ENCODE measurements at regions not wholly inside any gene's neighbourhood (a gene's known extent, or its start where the extent isn't known, plus 50 kb on each side); places are given as distances from the start of the nearest gene placed in this dataset.
"Not testable (repeated sequence)": the region's sequence is repeated elsewhere in the genome, so short reads cannot be mapped to it uniquely, and the experiment has no call there.

DNA sequence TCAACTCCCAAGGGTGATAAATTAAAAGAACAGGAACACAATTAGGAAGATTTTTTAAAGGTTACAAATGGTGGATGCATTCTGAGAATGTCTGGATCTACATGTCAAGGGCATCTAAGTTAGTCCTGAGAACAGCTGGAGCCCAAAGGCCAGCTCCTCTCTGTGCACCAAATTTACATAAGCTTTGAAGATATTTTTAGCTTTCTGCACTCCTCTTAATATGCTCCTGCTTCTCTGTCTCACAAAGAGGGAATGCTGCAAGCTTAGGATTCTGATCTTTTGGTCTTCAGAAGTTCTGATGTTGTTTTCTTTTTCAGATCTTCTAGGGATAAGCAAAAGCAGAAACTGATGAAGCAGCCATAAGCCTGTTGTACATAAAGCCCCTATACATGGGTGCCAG, 309.8 kb upstream of the NCAM1 start:
- DNase-seq (ENCODE audit: low read depth): no peak

GRCh38 chr11:112652786-112653390, 308.3 kb upstream of the NCAM1 start:
- no peak for DNase-seq (ENCODE audit: low read depth)

- DNase-seq (ENCODE audit: low read depth): peak; percentile 92
Observed at GRCh38 chr11:112655371-112655770, 305.8 kb upstream of the NCAM1 start.

DNA sequence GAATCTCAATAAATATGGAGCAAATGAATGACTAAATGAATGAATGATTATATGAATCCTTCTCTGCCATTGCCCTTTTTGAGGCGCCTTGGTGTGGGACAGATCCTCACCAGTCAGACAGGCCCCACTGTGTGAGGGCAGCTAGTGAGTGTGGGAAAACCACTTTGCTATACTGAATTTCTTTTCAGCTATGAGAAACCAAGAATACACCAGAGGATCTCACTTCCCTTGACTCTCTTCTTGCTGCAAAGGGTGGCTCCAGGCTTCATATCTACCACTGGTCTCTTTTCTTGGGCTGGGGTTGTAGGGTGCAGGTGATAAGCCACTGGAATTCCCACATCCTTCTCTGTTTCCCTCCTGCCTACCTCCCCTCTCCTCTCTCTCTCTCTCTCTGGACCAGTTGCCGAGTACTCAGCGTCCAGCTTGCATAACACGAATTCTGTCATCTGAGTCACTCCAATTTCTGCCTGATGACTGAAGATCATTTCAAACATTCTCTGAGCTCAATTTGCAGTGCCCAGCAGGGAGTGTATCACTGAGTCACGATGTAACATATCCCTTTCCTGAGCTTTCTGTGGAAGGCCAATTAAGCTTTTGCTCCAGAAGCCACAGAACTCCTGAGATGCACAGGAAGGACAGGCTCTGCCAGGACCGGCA, 304.3 kb upstream of the NCAM1 start:
- peak; percentile 84 for DNase-seq (ENCODE audit: low read depth)

DNA sequence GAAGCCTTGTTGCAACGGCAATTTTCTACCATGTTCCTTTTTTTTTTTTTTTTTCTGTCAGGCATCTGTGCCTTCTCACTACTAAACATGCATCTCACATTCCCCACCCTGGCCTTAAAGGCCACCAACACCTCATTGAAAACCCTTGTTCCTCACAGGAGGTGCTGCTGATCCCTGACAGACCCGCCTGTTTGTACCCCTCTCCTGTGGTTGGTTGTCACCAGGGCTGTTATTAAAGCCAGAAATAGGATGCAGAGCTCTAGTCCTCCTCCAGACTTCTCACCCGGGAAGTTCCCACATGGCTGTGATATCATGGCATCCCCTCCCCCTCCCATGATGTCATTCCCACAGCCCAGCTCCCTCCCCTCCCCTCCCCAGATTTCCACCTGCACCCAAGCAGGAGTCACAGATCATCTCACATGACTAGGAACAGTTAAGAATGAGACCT, 302.8 kb upstream of the NCAM1 start:
- DNase-seq (ENCODE audit: low read depth): no peak

GRCh38 chr11:112661146-112661545, 300.1 kb upstream of the NCAM1 start:
- no peak for DNase-seq (ENCODE audit: low read depth)

- DNase-seq (ENCODE audit: low read depth): no peak
Observed at GRCh38 chr11:112661571-112661970, 299.6 kb upstream of the NCAM1 start.

- DNase-seq (ENCODE audit: low read depth): no peak
Observed at GRCh38 chr11:112662554-112662953, 298.7 kb upstream of the NCAM1 start.

DNA sequence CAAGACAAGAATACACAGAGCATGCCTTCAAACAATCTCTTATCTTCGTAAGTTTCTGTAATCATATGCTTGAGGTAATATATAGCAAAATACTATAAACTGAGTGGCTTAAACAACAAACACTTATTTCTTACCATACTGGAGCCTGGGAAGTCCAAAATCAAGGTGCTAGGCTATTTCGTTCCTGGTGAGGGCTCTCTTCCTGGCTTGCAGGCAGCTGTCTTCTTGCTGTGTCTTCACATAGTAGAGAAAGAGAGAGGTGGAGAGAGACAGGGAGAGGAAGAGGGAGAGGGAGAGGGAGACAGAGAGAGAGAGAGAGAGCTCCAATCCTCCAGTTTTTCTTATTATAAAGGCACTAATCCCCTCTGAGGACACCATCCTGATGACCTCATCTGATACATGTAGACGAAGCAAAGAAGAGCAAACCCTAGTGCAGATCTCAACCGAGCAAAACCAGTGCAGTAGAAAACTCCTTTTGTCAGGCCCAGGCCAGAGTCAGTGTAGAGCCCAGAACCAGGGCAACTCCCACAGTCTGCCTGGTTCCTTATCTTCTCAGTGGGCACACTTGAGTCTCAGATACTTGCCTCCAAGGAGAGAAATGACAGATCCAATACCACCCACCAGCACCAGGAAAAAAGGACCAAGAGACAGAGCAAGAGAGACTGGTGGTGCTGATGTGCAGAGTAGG, 297.1 kb upstream of the NCAM1 start:
- no peak for DNase-seq (ENCODE audit: low read depth)

DNA sequence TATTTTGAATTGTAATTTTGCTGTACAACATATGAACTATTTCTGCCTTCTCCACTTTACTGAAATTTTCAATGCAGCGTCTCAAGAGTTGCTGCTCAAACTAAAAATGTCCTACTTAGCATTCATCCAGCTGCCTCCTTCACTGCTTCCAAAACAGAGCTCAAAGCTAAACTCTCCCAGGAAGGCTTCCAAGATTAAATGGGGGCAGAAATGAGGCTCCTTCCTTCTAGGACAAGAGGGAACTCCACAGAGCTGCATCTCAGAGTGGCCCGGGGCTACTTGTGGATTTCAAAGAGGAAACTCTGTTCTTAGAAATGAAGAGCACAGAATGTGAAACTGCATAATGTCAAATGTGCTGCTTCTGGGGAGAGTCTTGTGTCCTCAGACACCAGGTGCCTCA, 295.9 kb upstream of the NCAM1 start:
- DNase-seq (ENCODE audit: low read depth): no peak

DNA sequence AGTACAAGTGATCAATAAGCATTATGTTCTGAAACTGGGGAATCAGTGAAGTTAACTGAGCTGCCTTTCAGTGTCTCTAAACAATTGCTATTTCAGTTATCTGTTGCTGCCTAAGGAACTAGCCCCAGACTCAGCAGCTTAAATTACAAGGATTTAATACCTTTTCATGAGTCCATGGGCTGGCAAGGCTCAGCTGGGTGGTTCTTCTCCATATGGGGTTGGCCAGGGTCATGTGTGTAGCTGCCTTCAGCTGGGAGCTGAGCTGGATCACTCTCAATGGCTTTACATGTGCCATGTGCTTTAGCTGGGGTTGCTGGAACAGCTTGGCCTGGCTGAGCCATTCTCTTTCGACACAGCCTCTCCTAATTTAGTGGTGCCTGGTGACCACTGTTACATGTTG, 295.0 kb upstream of the NCAM1 start:
- DNase-seq (ENCODE audit: low read depth): no peak

DNA sequence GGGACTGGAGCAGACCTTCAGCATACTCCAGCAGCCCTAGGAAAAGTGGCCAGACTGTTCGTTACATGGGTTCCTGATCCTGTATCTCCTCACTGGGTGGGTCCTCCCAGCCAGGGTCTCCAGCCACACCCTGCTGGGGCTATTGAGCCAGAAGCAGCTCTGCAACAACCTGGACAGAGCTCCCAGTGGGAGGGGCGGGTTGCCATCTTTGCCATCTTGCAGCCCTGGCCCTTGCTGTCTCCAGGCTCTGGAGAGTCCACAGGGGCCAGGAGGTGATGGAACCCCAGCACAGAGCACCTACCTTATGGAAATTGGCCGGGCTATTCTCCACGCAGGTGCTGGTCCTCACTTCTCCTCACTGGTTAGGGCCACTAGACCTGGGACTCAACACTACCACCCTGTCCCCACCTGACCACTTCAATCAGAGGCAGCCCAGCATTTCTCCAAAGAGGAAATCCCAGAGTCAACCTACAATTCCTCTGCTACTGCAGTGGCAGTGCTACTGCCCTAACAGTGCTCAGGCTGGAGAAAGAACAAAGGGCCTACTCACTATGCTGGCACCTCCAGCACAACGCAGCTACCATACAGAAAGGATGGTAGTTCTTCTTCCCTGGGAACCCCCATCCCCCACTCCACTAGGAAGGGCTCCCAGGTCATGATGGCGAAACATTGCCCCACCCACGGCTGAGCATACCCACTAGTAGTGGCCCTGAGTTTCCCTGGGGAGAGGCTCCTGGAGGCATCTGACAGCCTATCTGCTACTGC, 290.2 kb upstream of the NCAM1 start:
- no peak for DNase-seq (ENCODE audit: low read depth)

DNA sequence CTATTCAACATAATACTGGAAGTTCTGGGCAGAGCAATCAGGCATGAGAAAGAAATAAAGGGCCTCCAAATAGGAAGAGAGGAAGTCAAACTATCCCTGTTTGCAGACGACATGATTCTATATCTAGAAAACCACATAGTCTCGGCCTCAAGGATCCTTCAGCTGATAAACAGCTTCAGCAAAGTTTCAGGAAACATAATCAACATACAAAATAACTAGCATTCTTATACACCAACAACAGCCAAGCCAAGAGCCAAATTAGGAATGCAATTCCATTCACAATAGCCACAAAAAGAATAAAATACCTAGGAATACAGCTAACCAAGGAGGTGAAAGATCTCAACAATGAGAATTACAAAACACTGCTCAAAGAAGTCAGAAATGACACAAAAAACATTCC, 287.8 kb upstream of the NCAM1 start:
- not testable (repeated sequence) for DNase-seq (ENCODE audit: low read depth)

- no peak for DNase-seq (ENCODE audit: low read depth)
Observed at GRCh38 chr11:112685111-112685510, 276.1 kb upstream of the NCAM1 start.

- DNase-seq (ENCODE audit: low read depth): no peak
Observed at GRCh38 chr11:112689851-112690250, 271.4 kb upstream of the NCAM1 start.

GRCh38 chr11:112693781-112694180, 267.4 kb upstream of the NCAM1 start:
- DNase-seq (ENCODE audit: low read depth): no peak

DNA sequence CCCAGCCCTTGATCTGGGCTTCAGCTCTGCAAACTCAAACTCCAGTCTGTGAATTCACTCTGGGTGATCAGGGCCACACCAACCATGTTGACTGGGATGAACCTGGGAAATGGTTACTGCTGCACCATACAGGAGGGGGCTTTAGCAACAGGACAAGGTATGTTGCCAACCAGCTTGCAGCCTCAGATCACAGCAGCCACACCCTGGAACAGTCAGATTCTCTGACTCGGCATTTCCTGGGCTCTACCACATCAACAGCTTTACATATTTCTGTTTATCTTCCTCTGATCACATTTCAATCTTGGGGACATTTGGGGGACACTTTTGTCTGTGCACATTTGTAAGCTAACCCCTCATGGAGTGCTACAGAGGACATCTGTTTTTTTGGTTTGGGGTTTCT, 267.0 kb upstream of the NCAM1 start:
- no peak for DNase-seq (ENCODE audit: low read depth)

- no peak for DNase-seq (ENCODE audit: low read depth)
Observed at GRCh38 chr11:112694813-112695212, 266.4 kb upstream of the NCAM1 start.

DNA sequence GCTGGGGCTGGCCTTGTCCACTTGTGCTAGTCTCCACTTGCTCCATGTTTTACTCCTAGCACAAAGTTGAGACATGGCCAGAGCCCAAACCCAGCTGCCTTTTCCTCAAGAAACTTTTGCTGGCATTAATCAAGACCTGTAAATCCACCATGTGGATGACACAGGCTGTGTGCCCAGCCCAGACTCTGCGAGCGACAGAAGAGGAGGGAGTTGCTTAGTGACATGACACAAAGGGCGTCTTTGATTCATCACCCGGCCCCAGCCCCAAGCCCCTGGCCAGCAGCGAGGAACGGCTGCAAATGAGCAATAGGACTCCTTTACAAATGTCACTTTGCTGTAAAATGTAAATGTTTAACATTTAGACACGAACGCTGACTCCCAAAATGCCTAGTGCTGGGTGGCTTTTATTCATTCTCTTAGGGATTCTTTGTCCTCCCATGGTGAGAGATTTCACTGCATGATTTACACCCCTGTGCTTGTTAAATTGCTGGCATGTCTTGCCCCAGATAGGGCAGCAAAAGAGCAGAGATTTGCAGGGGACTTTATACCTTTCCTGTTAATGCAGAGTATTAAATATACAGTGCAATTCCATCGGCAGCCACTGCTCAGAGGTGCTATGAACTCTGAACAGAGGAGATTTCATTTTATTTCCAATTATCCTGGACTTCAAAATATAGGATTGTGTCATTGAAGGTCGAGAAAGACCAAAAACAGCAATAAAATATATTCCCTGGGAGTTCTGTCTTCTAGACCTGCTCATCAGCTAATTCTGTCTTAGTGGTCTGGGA, 263.6 kb upstream of the NCAM1 start:
- no peak for DNase-seq (ENCODE audit: low read depth)

DNA sequence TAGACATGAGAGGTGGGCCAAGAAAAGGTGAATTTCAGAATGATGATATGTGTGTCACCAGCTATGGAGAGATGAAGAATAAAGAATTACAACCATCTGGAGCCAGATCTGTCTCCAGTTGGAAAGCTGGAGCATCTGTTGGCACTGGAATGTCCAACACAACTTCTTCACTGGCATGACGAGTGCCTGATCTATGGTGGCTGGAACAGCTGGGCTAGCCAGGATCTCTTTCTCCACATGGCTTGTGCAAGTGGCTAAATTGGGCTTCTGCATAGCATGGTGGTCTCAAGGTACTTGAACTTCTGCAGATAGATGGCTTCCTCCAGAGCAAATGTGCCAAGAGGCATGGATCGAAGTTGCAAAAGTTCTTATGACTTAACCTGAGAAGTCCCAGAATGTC, 256.1 kb upstream of the NCAM1 start:
- no peak for DNase-seq (ENCODE audit: low read depth)

GRCh38 chr11:112706863-112707262, 254.4 kb upstream of the NCAM1 start:
- DNase-seq (ENCODE audit: low read depth): no peak

- DNase-seq (ENCODE audit: low read depth): not testable (repeated sequence)
Observed at GRCh38 chr11:112714340-112714739, 246.9 kb upstream of the NCAM1 start.

Data from GM04504 (cell line).